Activated CD8-positive, alpha-beta memory T cell treated with anti-CD3 and anti-CD28 coated beads, Interleukin-2, amount 50 U/mL, for 48 hours (primary cell): ENCODE measurements at regions not wholly inside any gene's neighbourhood (a gene's known extent, or its start where the extent isn't known, plus 50 kb on each side); places are given as distances from the start of the nearest gene placed in this dataset.
"Not testable (repeated sequence)": the region's sequence is repeated elsewhere in the genome, so short reads cannot be mapped to it uniquely, and the experiment has no call there.

ENCODE experiments used
- DNase-seq: peaks from one replicate; pipeline ENCODE4 v3.0.0-alpha.2; 2020

DNA sequence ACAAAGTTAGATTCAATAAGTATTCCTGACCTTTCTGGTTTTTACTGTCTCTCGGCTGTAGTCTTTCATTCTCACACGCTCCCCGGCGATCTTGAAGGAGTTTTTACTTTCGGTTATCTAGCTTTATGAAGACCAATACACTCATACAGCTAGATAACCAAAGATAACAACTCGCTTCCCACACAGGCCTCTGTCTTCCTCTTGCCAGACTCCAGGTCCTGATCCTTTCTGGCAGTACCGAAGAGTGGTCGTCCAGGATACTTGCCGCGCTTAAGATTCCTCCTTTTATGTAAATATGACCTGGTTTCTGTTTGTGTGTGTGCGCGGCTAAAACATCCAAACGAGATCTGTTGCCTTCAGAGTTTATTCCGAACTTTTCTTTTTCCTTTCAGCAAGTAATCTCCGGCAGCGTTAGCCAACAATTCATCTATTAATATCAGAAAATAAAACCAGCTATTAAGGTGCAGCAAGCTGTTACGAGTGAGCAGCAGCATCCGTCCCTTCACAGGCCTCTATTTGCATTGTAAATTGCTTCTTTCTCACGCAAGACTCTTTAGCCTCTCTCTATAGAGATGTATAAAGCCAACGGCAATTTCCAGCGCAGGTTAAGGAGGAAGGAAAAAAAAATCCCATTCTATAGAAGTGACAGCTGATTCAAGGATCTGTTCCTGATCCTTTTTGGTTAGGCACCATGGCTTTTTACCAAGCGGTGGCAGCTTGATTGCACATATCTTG, 216.1 kb downstream of the MEF2C start:
- no peak for DNase-seq

DNA sequence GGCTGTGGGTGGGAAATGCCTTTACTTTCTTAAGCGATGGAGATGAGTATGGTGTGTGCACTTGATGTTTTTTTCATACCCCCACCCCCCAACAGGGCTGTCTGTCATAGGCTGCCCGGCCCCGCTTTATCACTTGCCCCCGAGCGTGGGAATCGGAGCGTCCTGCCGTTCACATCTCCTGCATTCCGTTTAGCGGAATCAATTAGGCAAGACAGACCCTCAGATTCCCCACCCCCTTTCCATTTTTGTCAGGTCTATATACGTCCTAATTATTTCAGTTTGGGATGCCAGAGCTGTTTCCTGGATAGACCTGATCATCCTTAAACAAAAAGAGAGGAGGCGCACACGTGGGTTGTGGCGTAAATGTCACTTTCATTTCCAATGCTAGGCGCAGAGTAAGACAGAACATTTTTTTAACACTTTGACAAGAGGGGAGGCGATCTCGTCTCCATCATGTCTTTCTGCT, 217.2 kb downstream of the MEF2C start:
- no peak for DNase-seq

DNA sequence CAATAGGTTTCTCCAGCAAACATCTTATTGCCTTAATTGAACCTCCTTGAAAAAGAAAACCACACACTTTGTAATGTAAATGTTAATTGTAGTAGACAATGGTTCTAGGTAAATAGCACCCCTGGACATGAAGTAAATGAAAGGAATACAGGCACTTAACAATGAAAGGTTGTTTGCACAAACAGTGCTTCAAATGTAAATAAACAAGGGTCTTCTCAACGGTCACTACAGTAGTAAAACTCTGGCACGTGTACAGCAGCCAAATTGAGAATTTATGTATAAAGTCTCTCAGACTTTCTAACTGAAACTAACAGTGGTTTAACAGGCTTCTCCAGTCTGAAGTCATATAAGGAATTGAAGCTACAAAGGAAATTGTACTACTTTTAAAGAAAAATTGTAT, 218.3 kb downstream of the MEF2C start:
- no peak for DNase-seq

DNA sequence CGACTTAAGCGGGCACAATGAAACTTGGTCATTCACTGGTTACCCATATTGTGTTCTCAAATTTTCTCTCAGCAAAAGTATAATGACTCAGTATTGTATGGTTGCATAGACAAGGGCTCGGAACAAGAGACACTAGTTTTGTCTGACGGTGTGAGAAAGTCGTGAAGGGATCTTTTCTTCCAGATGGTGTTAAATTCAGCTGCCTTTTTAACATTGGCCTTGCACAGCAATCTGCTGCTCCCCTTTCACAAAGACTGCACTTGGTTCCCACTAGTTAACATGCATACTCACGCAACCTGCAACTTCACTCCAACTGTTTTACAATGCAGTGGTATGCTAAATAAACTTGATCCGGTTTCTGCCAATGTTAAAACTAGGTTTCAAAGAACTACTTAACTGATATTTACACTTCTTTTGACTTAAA, 219.2 kb downstream of the MEF2C start:
- DNase-seq, result no peak

DNA sequence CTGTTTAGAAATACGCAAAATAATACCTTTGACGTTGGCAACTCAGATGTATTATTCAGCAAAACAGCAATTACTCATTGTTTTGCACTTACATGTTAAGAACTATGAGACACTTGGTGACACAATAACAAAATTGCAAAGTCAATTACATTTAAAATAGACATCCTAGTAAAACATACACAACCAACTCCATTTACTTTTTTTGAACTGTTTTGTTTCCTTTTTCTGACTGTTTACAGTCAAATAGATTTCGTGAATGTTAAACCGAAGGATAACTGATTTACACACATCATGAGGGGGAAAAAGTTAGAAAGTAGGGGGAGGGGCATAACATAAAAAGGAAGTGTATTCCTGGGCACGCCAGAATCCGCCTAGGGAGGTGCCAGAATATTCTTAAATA, 220.1 kb downstream of the MEF2C start:
- DNase-seq, result no peak

DNA sequence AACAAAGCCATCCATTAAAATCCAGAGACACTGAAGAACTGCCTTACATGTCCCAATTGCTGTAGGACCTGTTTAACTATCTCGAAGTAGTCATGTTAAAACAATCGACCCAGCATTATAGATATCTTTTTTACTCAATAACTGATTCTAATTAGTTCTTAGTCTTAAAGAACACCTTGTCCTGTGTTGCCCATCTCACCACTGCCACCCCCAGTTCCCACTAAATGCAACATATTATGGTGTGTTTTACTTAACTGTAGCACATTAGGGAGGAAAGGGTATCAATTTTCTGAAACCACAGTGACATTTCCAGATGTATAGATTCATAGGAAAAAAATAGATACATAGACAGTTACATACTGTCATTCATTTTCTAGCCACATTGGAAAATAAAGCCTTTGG, 221.2 kb downstream of the MEF2C start:
- no peak for DNase-seq

DNA sequence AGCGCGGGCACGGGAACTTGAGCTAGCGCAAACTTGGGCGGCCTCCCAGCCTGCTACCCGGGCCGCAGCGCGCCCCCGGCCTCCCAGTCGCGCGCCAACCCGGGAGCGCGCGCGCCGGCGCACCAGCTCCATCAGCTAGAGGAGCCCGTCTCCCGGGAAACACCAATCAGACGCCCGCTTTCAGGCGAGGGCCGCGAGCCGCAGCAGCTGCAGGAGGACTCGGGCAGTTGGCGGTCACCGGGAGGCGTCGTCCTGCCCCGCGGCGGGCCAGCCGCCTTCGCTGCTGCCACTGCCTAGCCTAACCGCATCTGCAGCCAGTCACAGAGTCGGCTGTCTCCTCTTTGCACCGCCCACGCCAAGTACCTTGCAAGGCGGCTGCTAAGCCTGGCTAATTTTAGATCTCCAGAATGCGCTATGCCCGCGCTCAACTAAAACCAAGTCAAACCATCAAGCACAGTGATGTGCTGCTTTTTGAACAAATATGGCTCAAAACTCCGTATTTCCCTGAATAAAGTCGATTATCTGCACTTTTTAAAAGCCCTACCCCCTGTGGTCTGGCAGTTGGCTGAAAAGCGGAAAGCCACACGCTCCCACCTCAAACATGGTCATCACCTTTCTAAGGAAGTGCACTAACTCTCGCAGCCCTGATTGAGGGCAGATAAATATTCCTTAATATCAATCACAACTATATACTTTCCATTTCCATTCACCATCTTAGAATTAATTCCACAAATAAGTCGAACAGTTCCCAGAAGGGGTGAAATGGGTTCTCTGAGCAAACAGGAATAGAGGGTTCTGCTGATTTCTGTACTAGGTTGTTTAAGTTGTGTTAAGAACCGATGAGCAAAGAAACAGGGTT, 221.8 kb downstream of the MEF2C start:
- no peak for DNase-seq

DNA sequence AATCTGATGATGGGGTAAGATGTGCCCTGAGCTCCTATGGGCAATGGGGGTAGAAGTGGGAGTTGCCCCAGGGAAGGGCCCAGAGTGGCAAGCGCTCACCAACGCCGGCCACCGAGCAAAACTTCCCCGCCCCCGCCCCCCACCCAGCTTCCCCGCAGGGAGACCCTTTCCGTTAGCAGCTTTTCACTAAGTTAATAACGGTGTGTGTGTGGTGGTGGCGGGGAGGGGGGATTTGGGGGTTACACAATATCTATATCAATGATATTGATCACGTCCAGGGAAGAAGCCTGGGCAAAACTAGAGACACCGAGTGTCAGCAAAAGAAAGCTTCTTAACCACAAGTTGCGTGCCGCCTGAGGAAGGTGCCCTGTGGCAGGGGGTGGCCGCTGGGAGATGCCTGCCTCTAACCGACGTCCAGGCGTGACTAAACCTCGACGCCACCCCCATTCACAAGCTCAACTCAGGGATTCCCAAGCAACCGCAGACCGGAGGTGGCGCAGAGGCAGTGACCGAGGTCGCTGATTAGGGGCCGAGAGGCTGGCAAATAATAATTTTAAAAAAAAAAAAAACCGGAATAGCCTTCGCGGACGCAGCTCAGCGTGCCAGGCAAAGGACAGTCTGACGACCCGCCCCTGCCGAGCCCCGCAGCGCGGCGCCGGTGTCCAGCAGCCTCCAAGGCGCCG, 222.6 kb downstream of the MEF2C start:
- no peak for DNase-seq

DNA sequence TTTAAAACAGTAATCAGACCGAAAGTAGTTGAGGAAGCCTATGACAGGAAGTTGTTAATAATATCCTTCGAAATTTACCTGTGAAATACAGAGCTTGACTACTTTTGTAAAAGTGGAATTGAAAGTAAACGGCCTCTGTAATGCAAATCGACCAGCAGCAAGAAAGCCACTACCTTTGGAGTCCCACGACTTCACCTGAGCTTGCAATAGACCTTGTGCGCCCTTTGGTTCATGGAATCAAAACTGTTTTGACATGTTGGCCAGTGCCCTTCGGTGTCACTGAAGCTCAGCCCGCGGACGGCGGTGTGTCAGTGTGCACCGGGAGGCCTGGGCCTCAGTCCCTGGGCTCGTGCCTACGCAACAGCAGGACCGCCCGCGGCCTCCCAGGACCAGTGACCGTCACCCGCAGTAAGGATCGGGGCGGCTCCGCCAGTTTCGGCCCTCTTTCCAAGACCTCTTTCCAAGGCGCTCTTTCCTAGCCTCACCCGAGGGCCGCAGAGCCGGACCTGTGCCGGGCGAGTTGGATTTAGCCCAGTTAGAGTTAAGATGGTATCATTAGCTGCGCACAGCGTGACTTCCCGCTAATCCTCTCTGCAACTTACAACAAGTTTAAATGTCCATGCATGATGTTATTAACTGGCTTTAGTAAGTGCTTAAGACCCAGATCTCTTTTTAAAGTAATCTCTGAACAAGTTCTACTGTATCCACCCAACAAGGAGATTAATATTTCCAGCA, 223.3 kb downstream of the MEF2C start:
- no peak for DNase-seq

DNA sequence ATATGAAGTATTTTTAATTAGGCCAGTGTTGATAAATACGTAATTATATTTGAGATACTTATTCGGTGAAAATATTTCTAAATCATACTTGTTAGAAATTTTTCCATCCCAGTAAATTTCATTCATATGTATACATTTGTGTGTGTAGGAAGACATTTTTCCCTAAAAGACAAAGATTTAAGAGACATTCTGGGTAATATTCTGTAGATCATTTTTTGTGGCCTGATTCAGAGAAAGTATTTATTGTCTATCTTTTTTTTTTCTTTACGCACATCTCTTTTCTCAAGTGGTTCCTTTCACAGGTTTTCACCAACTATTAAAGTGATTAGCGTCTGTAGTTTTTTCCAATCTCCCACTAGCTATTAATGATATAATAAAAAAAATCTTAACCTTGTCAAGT, 224.1 kb downstream of the MEF2C start:
- DNase-seq, result no peak

DNA sequence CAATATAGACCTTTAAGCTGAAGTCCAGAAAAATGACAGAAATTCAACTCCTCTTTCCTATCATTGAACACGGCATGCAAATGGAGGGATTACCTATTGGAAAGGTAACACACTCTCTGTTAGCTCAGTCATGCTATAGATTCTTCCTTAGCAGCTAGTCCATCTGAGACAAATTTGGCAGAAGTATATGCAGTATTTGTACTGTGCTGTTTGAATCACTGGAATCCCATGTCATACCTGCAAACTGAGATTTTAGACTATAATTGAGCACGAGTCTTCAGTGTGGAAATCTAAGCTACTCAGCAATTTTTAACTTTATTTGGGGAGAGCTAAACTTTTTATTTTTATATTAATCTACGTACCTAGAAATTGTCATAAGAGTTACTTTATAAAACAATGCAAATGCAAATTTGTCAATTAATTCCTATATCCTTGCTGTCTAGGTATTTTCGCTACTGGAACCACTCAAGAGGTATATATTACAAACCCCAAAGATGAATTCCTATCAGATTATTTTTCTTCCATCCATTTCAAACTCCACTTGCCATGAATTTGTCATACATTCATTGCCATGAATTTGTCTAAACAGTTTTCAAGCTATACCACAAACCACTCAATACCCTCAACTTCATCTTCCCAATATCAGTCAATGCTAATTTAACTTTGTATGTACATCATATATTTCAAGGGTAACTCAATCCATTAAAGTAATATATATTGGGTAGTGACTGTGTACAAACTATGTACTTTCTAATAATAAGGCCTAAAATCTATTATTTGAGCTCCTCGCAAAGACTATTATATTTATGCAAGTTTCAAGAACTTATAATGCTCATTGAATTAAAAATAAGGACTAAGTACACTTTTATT, 224.8 kb downstream of the MEF2C start:
- no peak for DNase-seq

DNA sequence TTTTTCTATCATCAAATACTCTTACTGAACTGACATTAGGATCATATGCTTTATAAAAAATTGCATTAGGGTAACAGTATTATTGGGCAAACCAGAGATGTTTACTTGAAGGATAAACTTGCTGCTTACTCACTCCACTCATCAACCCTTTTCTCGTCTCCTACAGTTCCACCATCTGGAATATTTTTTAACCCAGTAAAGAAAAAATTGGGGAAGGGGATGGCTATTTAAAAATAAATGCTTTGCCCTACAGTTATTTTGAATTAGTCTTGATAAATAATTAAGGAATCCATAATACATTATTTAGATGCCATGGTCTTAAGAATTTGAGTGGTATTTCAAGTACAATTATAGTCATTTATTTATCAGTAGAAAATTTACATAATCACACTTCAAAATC, 225.8 kb downstream of the MEF2C start:
- no peak for DNase-seq

DNA sequence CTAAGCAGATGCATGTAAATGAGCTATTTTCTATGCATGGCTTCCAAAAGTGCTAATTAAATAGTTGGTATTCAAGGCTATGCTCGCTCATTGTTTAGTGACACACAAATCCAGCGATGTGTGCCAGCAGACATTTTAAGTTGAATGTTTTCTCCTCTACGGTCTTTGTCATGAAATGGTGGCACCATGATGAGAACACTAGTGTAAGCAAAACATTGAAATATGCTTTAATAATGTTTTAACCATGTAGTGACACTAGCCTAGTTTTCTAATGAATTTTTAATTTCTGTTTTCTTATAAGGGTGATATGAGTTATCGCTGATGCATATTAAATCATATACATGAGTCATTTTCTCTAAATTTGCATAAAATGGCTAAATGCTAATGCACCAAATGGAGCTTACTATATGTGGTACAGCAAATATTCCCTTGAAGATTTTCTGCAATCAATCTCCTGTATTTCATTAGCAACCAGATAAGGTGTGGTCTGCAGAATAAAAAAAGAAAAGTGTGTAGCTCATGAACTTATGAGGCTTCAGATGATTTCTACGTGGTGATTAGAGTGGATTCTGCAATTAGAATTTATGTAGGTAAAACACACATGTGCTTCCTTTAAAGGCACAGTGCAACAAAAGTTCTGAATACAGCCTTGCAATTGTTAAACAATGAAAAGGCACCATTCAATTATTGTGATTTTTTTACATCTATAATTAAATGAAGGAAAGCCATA, 226.6 kb downstream of the MEF2C start:
- no peak for DNase-seq

DNA sequence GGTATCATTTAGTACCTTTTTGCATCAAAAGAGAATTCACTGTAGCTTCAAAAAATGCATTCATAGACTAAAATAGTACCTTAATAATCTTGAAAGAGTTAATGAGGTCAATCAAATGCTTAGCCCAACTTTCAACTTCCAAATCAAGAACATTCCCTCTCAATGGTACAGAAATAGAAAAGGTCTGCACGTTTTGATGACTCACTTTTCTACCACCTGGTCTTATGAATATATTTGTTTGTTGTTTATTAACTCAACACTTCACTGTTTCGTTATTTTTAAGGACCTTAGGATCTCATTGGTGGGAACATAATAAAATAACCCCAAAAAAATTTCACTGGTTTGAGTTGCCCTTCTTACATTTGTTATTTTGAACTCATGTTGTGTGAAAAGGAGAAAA, 229.5 kb downstream of the MEF2C start:
- no peak for DNase-seq

DNA sequence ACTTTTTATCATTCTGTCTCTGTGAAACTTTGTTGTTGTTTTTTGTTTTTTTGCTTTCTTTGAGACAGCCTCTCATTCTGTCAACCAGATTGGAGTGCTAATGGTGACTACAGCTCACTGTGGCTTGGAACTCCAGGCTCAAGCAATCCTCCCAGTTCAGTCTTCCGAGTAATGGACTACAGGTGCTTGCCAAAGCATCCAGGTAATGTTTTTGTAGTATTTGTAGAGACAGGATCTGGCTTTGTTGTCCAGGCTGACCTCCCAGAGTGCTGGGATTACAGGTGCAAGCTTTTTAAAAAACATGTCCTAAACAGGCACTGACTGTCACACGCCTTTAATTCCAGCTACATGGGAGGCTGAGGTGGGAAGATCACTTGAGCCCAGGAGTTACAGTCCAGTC, 235.1 kb downstream of the MEF2C start:
- DNase-seq, result no peak

DNA sequence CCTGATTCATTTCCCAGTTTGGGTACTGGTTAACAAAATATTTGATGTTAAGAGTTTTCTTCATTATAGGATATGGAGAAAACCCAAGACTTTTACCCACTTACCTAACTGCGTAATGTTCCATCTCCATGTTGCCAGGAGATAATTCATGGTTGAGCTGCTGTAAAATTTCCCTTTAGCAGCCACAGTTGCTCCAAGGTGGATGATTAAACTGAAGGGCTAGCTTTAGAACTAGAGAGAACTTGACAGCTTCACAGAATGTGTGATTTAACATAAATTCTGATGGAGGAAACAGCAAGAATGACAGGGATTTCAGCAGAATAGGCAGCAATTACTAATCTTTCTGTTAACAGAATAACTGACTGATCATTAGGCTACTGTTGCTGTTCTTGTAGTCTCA, 236.1 kb downstream of the MEF2C start:
- no peak for DNase-seq

DNA sequence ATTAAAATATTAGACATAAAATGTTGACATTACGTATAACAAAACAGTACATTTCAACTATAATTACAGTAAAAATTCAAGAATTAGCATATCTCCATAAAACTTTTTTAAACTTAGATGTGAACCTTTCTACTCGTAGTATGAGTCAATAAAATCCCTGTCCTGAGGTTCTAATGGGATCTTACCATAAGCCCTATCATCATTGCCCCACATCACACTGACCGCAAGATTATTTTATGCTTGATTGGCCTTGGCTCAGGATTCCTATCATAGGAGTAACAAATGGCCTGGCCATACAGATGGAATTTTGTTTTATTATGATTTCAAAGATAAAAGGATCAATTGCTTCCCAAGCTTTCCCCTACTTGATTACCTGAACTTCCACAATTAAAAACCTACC, 238.3 kb downstream of the MEF2C start:
- no peak for DNase-seq

DNA sequence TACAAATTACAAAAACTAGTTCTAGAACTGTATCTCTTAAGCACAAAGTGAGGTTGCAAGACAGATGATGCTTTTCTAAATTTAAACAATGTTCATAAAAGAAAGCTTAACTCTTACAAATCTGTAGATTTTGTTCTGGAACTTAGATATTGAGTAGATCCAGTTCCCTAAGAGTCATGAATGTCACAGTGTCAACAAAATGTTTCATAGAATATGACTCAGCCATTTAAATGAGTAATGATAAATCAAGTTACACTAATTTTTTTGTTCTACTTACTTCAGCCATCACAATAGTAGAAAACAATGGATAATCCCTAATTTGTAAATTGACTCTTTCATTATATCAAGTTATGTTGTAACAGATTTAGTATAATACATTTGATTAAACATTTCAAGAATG, 239.7 kb downstream of the MEF2C start:
- no peak for DNase-seq

DNA sequence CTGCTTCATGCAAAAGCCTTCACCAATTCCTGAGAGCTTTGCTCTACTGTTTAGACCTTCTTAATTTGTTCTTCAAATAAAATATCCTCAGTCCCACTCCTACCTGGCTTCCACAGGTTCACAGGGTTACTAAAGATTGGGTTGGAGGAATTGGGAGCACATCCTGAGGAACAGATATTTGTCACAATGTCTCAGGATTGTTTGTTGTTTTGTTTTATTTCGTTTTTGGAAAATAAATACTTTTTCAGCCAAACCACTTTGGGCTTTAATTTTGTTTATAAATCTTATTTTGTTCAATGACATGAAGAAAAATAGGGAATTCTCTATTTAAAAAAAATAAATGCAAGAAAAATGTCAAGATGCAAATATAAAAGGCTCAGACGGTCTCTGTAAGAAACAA, 249.0 kb downstream of the MEF2C start:
- DNase-seq, result no peak

DNA sequence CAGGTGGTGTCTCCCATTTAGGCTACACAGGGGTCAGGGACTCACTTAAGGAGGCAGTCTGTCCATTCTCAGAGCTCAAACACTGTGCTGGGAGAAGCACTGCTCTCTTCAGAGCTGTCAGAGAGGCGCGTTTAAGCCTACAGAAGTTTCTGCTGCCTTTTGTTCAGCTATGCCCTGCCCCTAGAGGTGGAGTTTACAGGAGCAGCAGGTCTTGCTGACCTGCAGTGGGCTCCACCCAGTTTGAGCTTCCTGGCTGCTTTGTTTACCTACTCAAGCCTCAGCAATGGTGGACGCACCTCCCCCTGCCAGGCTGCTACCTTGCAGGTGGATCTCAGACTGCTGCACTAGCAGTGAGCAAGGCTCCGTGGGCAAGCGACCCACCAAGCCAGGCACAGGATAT, 260.1 kb downstream of the MEF2C start:
- DNase-seq, result not testable (repeated sequence)

DNA sequence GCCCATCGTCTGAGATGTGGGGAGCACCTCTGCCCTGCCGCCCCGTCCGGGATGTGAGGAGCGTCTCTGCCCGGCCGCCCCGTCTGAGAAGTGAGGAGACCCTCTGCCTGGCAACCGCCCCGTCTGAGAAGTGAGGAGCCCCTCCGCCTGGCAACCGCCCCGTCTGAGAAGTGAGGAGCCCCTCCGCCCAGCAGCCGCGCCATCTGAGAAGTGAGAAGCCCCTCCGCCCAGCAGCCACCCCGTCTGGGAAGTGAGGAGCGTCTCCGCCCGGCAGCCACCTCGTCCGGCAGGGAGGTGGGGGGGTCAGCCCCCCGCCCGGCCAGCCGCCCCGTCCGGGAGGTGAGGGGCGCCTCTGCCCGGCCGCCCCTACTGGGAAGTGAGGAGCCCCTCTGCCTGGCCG, 267.2 kb downstream of the MEF2C start:
- not testable (repeated sequence) for DNase-seq
